ENCODE measurements at regions not wholly inside any gene's neighbourhood (a gene's known extent, or its start where the extent isn't known, plus 50 kb on each side); places are given as distances from the start of the nearest gene placed in this dataset.

DNA sequence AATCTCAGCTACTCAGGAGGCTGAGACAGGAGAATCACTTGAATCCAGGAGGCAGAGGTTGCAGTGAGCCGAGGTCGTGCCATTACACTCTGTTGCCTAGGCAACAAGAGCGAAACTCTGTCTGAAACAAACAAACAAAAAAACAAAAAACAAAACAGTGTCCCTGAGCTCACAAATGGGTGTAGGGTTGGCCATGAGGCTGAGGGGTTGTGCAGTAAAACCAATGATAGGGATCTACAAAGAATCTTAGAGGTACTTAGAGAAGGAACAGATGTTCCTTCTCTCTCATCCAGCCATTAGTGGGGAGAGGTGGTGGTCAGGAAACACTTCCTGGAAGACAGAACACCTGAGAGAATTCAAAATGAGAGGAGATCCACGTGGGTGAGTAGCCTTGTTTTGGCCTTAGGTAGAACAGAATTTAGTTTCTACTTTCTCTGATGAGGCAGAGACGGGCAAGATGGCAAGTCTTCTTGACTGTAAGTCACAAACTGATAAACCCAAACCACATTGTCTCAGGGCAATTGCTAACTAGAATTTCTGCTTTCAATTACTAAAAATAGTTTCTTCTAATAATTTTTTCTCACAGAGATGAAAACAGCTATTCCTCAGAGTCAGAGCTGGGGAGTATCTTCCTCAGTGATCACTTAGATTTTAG, 61.5 kb upstream of the PPM1B start:
- CTCF ChIA-PET: no interaction called here
- DNase-seq (no peak), ATAC-seq (replicated peaks in 1 of 4) (no peak)
- Mint-ChIP-seq H3K27ac (no peak overlapping the region), H3K4me3 (no peak overlapping the region), H3K27me3 (peaks cover 0 to 6% of the 10 kb centered on the region in 2 donors), H3K36me3 (no peaks in the 10 kb centered on the region), H3K9me3 (no peaks in the 10 kb centered on the region), H3K4me1 (no peaks in the 10 kb centered on the region)
- 40% methylated on average over 2 of the region's 5 CpGs for WGBS (ENCODE audit: insufficient coverage)
- Histone ChIP-seq H3K9me3 (no peaks in the 10 kb centered on the region), H3K27ac (ENCODE audit: low read length) (no peak overlapping the region), H3K27me3 (replicated peaks in 1 of 2; ENCODE audit: control insufficient read depth in 2 of 2, extremely low read depth in 1 of 2, insufficient read depth in 2 of 2, low read length in 1 of 2) (no peaks in the 10 kb centered on the region), H3K36me3 (ENCODE audit: control insufficient read depth in 2 of 2, extremely low read depth in 1 of 2, insufficient read depth in 1 of 2, low read length in 1 of 2) (no peaks in the 10 kb centered on the region), H3K4me1 (ENCODE audit: control insufficient read depth in 1 of 2, extremely low read depth in 1 of 2, insufficient read depth in 2 of 2, low read length in 2 of 2) (peaks cover 0 to 4% of the 10 kb centered on the region in 2 experiments), H3K4me3 (ENCODE audit: control insufficient read depth in 1 of 2, extremely low read depth in 1 of 2, low read length in 1 of 2) (no peak overlapping the region)
- POLR2A ChIA-PET: interaction anchor here in 1 of 2 donors (0.6 kb wide), 1 partner anchor 120 kb away, joined by 4 read pairs; no protein-coding TSS in a partner anchor

DNA sequence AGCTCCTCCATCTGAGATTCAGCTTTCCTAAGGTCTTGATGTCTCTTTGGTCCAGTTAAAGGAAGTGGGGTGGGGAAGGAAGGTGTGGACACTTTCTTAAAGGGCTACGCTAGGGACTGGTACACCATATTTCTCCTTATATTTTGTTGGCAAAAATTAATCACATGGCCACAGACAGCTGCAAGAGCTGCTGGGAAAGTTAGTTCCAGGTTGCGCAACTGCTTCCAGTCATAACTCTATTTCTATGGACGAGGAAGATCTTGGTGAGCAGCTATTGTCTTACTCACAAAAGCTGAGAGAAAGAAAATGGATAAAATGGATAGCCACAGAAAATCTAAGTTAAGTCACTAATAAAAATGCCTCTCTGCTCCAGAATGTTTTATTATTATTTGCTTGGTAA, 60.7 kb upstream of the PPM1B start:
- no CpG with 5 or more reads among the region's 3 CpGs for WGBS (ENCODE audit: insufficient coverage)
- Mint-ChIP-seq H3K27me3 (peaks cover 0 to 6% of the 10 kb centered on the region in 2 donors), H3K4me3 (no peak overlapping the region), H3K9me3 (no peaks in the 10 kb centered on the region), H3K36me3 (no peaks in the 10 kb centered on the region), H3K4me1 (no peaks in the 10 kb centered on the region), H3K27ac (no peak overlapping the region)
- POLR2A ChIA-PET: interaction anchor here in 1 of 2 donors (0.5 kb wide), 1 partner anchor 63 kb away, joined by 4 read pairs; no protein-coding TSS in a partner anchor
- no peak overlapping the region for H3K27ac ChIP-seq (ENCODE audit: low read length)
- ATAC-seq (replicated peaks in 1 of 4): no peak
- H3K36me3 ChIP-seq (ENCODE audit: control insufficient read depth in 2 of 2, extremely low read depth in 1 of 2, insufficient read depth in 1 of 2, low read length in 1 of 2): no peaks in the 10 kb centered on the region
- H3K4me1 ChIP-seq (ENCODE audit: control insufficient read depth in 1 of 2, extremely low read depth in 1 of 2, insufficient read depth in 2 of 2, low read length in 2 of 2): peaks cover 0 to 4% of the 10 kb centered on the region in 2 experiments
- H3K9me3 ChIP-seq: no peaks in the 10 kb centered on the region
- H3K4me3 ChIP-seq (ENCODE audit: control insufficient read depth in 1 of 2, extremely low read depth in 1 of 2, low read length in 1 of 2): no peak overlapping the region
- CTCF ChIA-PET: no interaction called here
- DNase-seq: no peak
- H3K27me3 ChIP-seq (replicated peaks in 1 of 2; ENCODE audit: control insufficient read depth in 2 of 2, extremely low read depth in 1 of 2, insufficient read depth in 2 of 2, low read length in 1 of 2): no peaks in the 10 kb centered on the region

GRCh38 chr2:44109166-44109565, 59.5 kb upstream of the PPM1B start:
- H3K9me3 ChIP-seq: no peaks in the 10 kb centered on the region
- H3K4me1 ChIP-seq (ENCODE audit: control insufficient read depth in 1 of 2, extremely low read depth in 1 of 2, insufficient read depth in 2 of 2, low read length in 2 of 2): peaks cover 0 to 4% of the 10 kb centered on the region in 2 experiments
- no peaks in the 10 kb centered on the region for H3K9me3 Mint-ChIP-seq
- no peaks in the 10 kb centered on the region for H3K36me3 Mint-ChIP-seq
- WGBS (ENCODE audit: insufficient coverage): no CpG with 5 or more reads among the region's 3 CpGs
- ChIA-PET POLR2A (no interaction called here), CTCF (interaction anchor here in 1 of 2 donors (0.7 kb wide), 1 partner anchor 93 kb away, joined by 5 read pairs; no protein-coding TSS in a partner anchor)
- H3K4me3 Mint-ChIP-seq: no peak overlapping the region
- H3K27me3 Mint-ChIP-seq: peaks cover 3 to 6% of the 10 kb centered on the region in 2 donors
- ATAC-seq (replicated peaks in 1 of 4) (no peak), DNase-seq (no peak)
- H3K4me3 ChIP-seq (ENCODE audit: control insufficient read depth in 1 of 2, extremely low read depth in 1 of 2, low read length in 1 of 2): no peak overlapping the region
- no peak overlapping the region for H3K27ac ChIP-seq (ENCODE audit: low read length)
- no peak overlapping the region for H3K27ac Mint-ChIP-seq
- no peaks in the 10 kb centered on the region for H3K36me3 ChIP-seq (ENCODE audit: control insufficient read depth in 2 of 2, extremely low read depth in 1 of 2, insufficient read depth in 1 of 2, low read length in 1 of 2)
- H3K27me3 ChIP-seq (replicated peaks in 1 of 2; ENCODE audit: control insufficient read depth in 2 of 2, extremely low read depth in 1 of 2, insufficient read depth in 2 of 2, low read length in 1 of 2): peaks cover 0 to 4% of the 10 kb centered on the region in 2 experiments
- no peaks in the 10 kb centered on the region for H3K4me1 Mint-ChIP-seq

GRCh38 chr2:44110444-44110843, 58.2 kb upstream of the PPM1B start:
- Mint-ChIP-seq H3K9me3 (no peaks in the 10 kb centered on the region), H3K27me3 (peaks cover 4 to 6% of the 10 kb centered on the region in 2 donors), H3K27ac (no peak overlapping the region), H3K4me3 (no peak overlapping the region), H3K4me1 (no peaks in the 10 kb centered on the region), H3K36me3 (no peaks in the 10 kb centered on the region)
- WGBS (ENCODE audit: insufficient coverage): 22% methylated on average over 2 of the region's 2 CpGs
- no peak overlapping the region for H3K27ac ChIP-seq (ENCODE audit: low read length)
- ATAC-seq (replicated peaks in 1 of 4) (no peak), DNase-seq (no peak)
- no peaks in the 10 kb centered on the region for H3K4me1 ChIP-seq (ENCODE audit: control insufficient read depth in 1 of 2, extremely low read depth in 1 of 2, insufficient read depth in 2 of 2, low read length in 2 of 2)
- no peak overlapping the region for H3K4me3 ChIP-seq (ENCODE audit: control insufficient read depth in 1 of 2, extremely low read depth in 1 of 2, low read length in 1 of 2)
- ChIA-PET CTCF (no interaction called here), POLR2A (no interaction called here)
- peaks cover 0 to 4% of the 10 kb centered on the region in 2 experiments for H3K27me3 ChIP-seq (replicated peaks in 1 of 2; ENCODE audit: control insufficient read depth in 2 of 2, extremely low read depth in 1 of 2, insufficient read depth in 2 of 2, low read length in 1 of 2)
- H3K36me3 ChIP-seq (ENCODE audit: control insufficient read depth in 2 of 2, extremely low read depth in 1 of 2, insufficient read depth in 1 of 2, low read length in 1 of 2): no peaks in the 10 kb centered on the region
- H3K9me3 ChIP-seq: no peaks in the 10 kb centered on the region

DNA sequence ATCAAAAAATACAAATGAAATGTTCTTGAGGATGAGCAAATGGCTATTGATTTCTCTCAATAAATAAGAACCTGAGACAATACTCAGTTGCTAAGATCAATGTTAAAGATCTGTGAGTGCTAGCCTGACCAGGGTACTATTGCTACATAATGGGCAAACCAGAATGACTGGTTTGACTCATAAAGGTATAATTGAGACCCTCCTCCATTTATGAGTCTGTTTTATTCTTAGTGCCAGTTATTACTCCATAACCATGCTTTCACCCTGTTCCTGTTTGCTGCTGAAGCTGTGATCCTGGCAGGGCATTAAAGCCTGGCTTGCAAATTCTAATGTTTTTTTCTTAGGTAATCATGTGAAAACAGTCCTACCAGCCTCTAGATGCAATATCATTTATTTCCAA, 56.6 kb upstream of the PPM1B start:
- H3K4me1 ChIP-seq (ENCODE audit: control insufficient read depth in 1 of 2, extremely low read depth in 1 of 2, insufficient read depth in 2 of 2, low read length in 2 of 2): no peaks in the 10 kb centered on the region
- ChIA-PET CTCF (interaction anchor here in 1 of 2 donors (0.6 kb wide), 1 partner anchor 18 kb away, joined by 3 read pairs; no protein-coding TSS in a partner anchor), POLR2A (no interaction called here)
- no peaks in the 10 kb centered on the region for H3K4me1 Mint-ChIP-seq
- no peak overlapping the region for H3K4me3 Mint-ChIP-seq
- peaks cover 0 to 4% of the 10 kb centered on the region in 2 experiments for H3K27me3 ChIP-seq (replicated peaks in 1 of 2; ENCODE audit: control insufficient read depth in 2 of 2, extremely low read depth in 1 of 2, insufficient read depth in 2 of 2, low read length in 1 of 2)
- H3K27ac ChIP-seq (ENCODE audit: low read length): no peak overlapping the region
- ATAC-seq (replicated peaks in 1 of 4): no peak
- H3K4me3 ChIP-seq (ENCODE audit: control insufficient read depth in 1 of 2, extremely low read depth in 1 of 2, low read length in 1 of 2): no peak overlapping the region
- H3K27ac Mint-ChIP-seq: no peak overlapping the region
- H3K36me3 ChIP-seq (ENCODE audit: control insufficient read depth in 2 of 2, extremely low read depth in 1 of 2, insufficient read depth in 1 of 2, low read length in 1 of 2): no peaks in the 10 kb centered on the region
- peaks cover 4 to 6% of the 10 kb centered on the region in 2 donors for H3K27me3 Mint-ChIP-seq
- DNase-seq: no peak
- no peaks in the 10 kb centered on the region for H3K36me3 Mint-ChIP-seq
- H3K9me3 ChIP-seq: no peaks in the 10 kb centered on the region
- no peaks in the 10 kb centered on the region for H3K9me3 Mint-ChIP-seq

DNA sequence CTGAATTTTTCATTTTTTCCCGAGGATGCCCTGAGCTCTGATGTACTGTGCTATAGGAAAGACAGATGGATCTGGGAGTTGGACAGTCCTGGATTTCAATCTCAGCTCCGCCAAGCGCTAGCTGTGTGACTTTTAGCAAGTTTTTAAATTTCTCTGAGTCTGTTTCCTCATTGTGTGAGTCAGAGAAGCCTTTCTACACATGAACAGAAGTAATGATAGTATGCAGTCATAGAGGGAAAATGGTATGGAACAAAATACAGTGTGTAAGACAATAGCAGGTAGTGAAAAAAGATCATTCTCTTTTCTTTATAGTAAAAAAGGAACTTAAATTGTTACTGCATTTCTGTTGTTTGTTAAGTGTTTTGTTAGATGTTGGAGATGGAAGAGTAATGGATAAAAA, 52.4 kb upstream of the PPM1B start:
- Mint-ChIP-seq H3K36me3 (no peaks in the 10 kb centered on the region), H3K27me3 (peaks cover 0 to 4% of the 10 kb centered on the region in 2 donors), H3K4me1 (peaks cover 6 to 16% (median 13%) of the 10 kb centered on the region in 3 donors), H3K27ac (no peak overlapping the region), H3K9me3 (no peaks in the 10 kb centered on the region), H3K4me3 (no peak overlapping the region)
- ChIA-PET POLR2A (interaction anchor here in 1 of 2 donors (0.7 kb wide), 1 partner anchor 69 kb away, joined by 3 read pairs; no protein-coding TSS in a partner anchor), CTCF (interaction anchor here in 1 of 2 donors (0.5 kb wide), 1 partner anchor 44 kb away, joined by 3 read pairs; no protein-coding TSS in a partner anchor)
- ATAC-seq (replicated peaks in 1 of 4) (no peak), DNase-seq (no peak)
- Histone ChIP-seq H3K4me1 (ENCODE audit: control insufficient read depth in 1 of 2, extremely low read depth in 1 of 2, insufficient read depth in 2 of 2, low read length in 2 of 2) (peaks cover 6 to 21% of the 10 kb centered on the region in 2 experiments), H3K36me3 (ENCODE audit: control insufficient read depth in 2 of 2, extremely low read depth in 1 of 2, insufficient read depth in 1 of 2, low read length in 1 of 2) (no peaks in the 10 kb centered on the region), H3K27ac (ENCODE audit: low read length) (no peak overlapping the region), H3K9me3 (no peaks in the 10 kb centered on the region), H3K27me3 (replicated peaks in 1 of 2; ENCODE audit: control insufficient read depth in 2 of 2, extremely low read depth in 1 of 2, insufficient read depth in 2 of 2, low read length in 1 of 2) (peaks cover 0 to 4% of the 10 kb centered on the region in 2 experiments), H3K4me3 (ENCODE audit: control insufficient read depth in 1 of 2, extremely low read depth in 1 of 2, low read length in 1 of 2) (no peak overlapping the region)
- 88% methylated on average over 3 of the region's 3 CpGs for WGBS (ENCODE audit: insufficient coverage)
